ENCODE measurements at regions not wholly inside any gene's neighbourhood (a gene's known extent, or its start where the extent isn't known, plus 50 kb on each side); places are given as distances from the start of the nearest gene placed in this dataset.

DNA sequence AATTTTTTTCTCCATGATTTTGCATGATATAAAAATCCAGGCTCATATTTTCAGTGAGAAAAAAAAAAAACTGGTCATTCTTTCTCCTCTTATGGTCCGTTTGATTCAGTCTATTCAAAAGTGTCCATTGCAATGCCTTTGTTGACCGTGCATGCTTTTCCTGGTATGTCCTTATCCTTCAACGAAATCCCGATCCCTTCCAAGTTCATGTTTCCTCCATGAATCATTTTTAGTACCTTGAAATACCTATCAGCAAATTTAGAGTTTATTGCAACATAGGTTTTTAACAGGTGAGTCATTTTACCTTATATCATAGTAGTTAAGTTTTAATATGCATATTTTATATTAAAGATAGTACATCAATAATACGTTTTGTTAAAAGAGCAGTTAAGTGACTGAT is 773.8 kb upstream of the CHD1 start:
- Histone ChIP-seq H3K4me1 (ENCODE audit: insufficient read depth, low read length) (no peaks in the 10 kb centered on the region), H3K4me2 (ENCODE audit: insufficient read depth, low read length) (no peak overlapping the region), H3K4me3 (ENCODE audit: insufficient read depth, low read length) (no peak overlapping the region), H3K36me3 (ENCODE audit: insufficient read depth, low read length) (no peaks in the 10 kb centered on the region), H3K79me2 (ENCODE audit: insufficient read depth, low read length) (no peaks in the 10 kb centered on the region), H3K9me3 (ENCODE audit: low read depth, low read length) (no peaks in the 10 kb centered on the region), H4K20me1 (ENCODE audit: insufficient read depth, low read length) (no peaks in the 10 kb centered on the region), H3K27me3 (ENCODE audit: insufficient read depth, low read length) (no peaks in the 10 kb centered on the region), H2AFZ (ENCODE audit: low read length) (no peak overlapping the region), H3K27ac (ENCODE audit: low read depth, low read length) (no peak overlapping the region)
- TF ChIP-seq, protein P1, sequence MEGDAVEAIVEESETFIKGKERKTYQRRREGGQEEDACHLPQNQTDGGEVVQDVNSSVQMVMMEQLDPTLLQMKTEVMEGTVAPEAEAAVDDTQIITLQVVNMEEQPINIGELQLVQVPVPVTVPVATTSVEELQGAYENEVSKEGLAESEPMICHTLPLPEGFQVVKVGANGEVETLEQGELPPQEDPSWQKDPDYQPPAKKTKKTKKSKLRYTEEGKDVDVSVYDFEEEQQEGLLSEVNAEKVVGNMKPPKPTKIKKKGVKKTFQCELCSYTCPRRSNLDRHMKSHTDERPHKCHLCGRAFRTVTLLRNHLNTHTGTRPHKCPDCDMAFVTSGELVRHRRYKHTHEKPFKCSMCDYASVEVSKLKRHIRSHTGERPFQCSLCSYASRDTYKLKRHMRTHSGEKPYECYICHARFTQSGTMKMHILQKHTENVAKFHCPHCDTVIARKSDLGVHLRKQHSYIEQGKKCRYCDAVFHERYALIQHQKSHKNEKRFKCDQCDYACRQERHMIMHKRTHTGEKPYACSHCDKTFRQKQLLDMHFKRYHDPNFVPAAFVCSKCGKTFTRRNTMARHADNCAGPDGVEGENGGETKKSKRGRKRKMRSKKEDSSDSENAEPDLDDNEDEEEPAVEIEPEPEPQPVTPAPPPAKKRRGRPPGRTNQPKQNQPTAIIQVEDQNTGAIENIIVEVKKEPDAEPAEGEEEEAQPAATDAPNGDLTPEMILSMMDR (IDR thresholded peaks at IDR 0.05; ENCODE audit: extremely low read depth, low read depth, low read length), result no peak
- no peak for DNase-seq (ENCODE audit: insufficient read length, low spot score, missing footprints)

DNA sequence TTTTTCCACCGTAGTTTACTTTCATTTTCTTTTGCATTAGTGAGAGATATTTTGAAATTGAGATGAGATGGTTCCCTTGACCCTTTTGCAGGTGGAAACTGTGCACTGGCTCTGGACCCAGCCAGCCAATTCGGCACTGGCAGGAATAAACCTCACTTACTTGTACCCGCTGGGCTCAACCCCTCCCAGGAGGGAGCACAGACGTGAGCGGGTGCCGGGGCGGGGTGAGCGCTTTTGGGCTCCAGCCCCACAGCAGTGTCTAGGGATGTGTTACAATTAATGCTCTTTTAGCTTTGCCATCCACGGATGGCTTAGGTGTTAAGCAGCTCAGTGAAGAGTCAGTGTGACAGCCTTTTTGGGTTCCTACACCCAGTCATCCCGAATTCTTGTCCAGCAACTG is 766.1 kb upstream of the CHD1 start:
- H3K4me2 ChIP-seq (ENCODE audit: insufficient read depth, low read length), result no peak overlapping the region
- H2AFZ ChIP-seq (ENCODE audit: low read length), result no peak overlapping the region
- H3K36me3 ChIP-seq (ENCODE audit: insufficient read depth, low read length), result no peaks in the 10 kb centered on the region
- no peaks in the 10 kb centered on the region for H4K20me1 ChIP-seq (ENCODE audit: insufficient read depth, low read length)
- DNase-seq (ENCODE audit: insufficient read length, low spot score, missing footprints), result no peak
- H3K27me3 ChIP-seq (ENCODE audit: insufficient read depth, low read length), result no peaks in the 10 kb centered on the region
- H3K4me3 ChIP-seq (ENCODE audit: insufficient read depth, low read length), result no peak overlapping the region
- TF ChIP-seq, protein P1 (IDR thresholded peaks at IDR 0.05; ENCODE audit: extremely low read depth, low read depth, low read length), result no peak
- H3K79me2 ChIP-seq (ENCODE audit: insufficient read depth, low read length), result no peaks in the 10 kb centered on the region
- no peaks in the 10 kb centered on the region for H3K9me3 ChIP-seq (ENCODE audit: low read depth, low read length)
- H3K27ac ChIP-seq (ENCODE audit: low read depth, low read length), result no peak overlapping the region
- no peaks in the 10 kb centered on the region for H3K4me1 ChIP-seq (ENCODE audit: insufficient read depth, low read length)

DNA sequence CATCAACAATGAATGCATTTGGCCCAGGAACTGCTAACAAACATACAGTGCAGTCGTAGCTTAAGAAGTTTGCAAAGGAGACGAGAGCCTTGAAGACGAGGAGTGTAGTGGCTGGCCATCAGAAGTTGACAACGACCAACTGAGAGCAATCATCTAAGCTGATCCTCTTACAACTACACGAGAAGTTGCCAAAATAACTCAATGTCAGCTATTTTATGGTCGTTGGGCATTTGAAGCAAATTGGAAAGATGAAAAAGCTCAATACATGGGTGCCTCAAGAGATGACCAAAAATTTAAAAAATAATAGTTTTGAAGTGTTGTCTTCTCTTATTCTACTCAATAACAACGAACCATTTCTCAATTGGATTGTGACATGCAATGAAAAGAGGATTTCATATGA is 757.7 kb upstream of the CHD1 start:
- no peaks in the 10 kb centered on the region for H3K4me1 ChIP-seq (ENCODE audit: insufficient read depth, low read length)

DNA sequence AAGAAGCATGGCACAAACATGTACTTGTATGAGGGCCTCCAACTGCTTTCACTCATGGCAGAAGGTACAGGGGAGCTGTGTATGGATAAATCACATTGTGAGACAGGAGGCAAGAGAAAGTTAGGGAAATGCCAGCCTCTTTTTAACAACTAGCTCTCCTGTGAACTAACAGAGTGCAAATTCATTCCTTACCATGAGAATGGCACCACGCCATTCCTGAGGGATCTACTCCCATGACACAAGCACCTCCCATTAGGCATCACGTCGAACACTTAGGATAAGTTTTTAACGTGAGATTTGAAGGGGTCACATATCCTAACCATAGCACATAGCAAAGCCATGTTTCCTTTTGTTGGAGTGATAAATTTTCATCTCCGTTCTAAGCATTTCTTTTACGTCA is 747.2 kb upstream of the CHD1 start:
- H2AFZ ChIP-seq (ENCODE audit: low read length), result no peak overlapping the region
- no peaks in the 10 kb centered on the region for H3K36me3 ChIP-seq (ENCODE audit: insufficient read depth, low read length)
- no peaks in the 10 kb centered on the region for H3K4me1 ChIP-seq (ENCODE audit: insufficient read depth, low read length)
- H3K9me3 ChIP-seq (ENCODE audit: low read depth, low read length), result no peaks in the 10 kb centered on the region
- TF ChIP-seq, protein P1 (IDR thresholded peaks at IDR 0.05; ENCODE audit: extremely low read depth, low read depth, low read length), result no peak
- no peak overlapping the region for H3K4me3 ChIP-seq (ENCODE audit: insufficient read depth, low read length)
- H3K27me3 ChIP-seq (ENCODE audit: insufficient read depth, low read length), result no peaks in the 10 kb centered on the region
- H3K27ac ChIP-seq (ENCODE audit: low read depth, low read length), result no peak overlapping the region
- DNase-seq (ENCODE audit: insufficient read length, low spot score, missing footprints), result no peak
- no peak overlapping the region for H3K4me2 ChIP-seq (ENCODE audit: insufficient read depth, low read length)
- no peaks in the 10 kb centered on the region for H3K79me2 ChIP-seq (ENCODE audit: insufficient read depth, low read length)
- H4K20me1 ChIP-seq (ENCODE audit: insufficient read depth, low read length), result no peaks in the 10 kb centered on the region

More for the DNA sequence above, 757.7 kb upstream of the CHD1 start:
- H3K79me2 ChIP-seq (ENCODE audit: insufficient read depth, low read length), result no peaks in the 10 kb centered on the region
- H3K27ac ChIP-seq (ENCODE audit: low read depth, low read length), result no peak overlapping the region
- no peaks in the 10 kb centered on the region for H4K20me1 ChIP-seq (ENCODE audit: insufficient read depth, low read length)
- no peak overlapping the region for H3K4me3 ChIP-seq (ENCODE audit: insufficient read depth, low read length)
- H3K4me2 ChIP-seq (ENCODE audit: insufficient read depth, low read length), result no peak overlapping the region
- no peaks in the 10 kb centered on the region for H3K9me3 ChIP-seq (ENCODE audit: low read depth, low read length)
- no peak overlapping the region for H2AFZ ChIP-seq (ENCODE audit: low read length)
- TF ChIP-seq, protein P1 (IDR thresholded peaks at IDR 0.05; ENCODE audit: extremely low read depth, low read depth, low read length), result no peak
- no peaks in the 10 kb centered on the region for H3K36me3 ChIP-seq (ENCODE audit: insufficient read depth, low read length)
- DNase-seq (ENCODE audit: insufficient read length, low spot score, missing footprints), result no peak
- no peaks in the 10 kb centered on the region for H3K27me3 ChIP-seq (ENCODE audit: insufficient read depth, low read length)
